Posterior vena cava (tissue), 2 donors: ENCODE measurements at regions not wholly inside any gene's neighbourhood (a gene's known extent, or its start where the extent isn't known, plus 50 kb on each side); places are given as distances from the start of the nearest gene placed in this dataset.
"Not testable (repeated sequence)": the region's sequence is repeated elsewhere in the genome, so short reads cannot be mapped to it uniquely, and the experiment has no call there.

Experiments used
- DNase-seq: peaks from one replicate; pipeline ENCODE4 v3.0.0-alpha.2; 2020; ENCODE audit warnings: low spot score
- intact Hi-C, 2 donors: fragments of 100-400 bp; cut with DNase I; formaldehyde crosslinking; loops; one replicate each; pipeline versions ENCODE4 v1.14.1 to v1.14.2; 2022 to 2023
- donor health status: DM: yes; HTN: yes; CAD: no.
- donor health status: DM: yes; HTN: yes; CAD: no.

DNA sequence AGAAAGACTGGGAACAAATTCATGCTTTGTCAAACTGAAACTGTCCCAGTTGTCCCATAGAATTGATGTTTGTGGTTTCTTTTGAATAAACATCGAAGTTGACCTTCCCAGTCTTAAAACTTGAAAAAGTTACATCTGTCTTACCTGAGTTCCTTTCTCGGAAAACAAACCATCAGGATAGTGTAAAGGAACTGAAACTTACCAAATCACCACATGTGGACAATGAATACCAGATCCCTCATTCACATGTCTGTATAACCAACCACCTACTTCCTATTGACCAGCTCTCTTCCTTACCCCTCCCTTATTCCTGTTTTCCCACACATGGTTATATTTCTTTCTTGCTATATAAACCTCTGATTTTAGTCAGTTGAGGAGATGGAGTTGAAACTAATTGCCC lies 791.7 kb upstream of the PCDH20 start:
- DNase-seq: no peak
- intact Hi-C loops: no loop called here

DNA sequence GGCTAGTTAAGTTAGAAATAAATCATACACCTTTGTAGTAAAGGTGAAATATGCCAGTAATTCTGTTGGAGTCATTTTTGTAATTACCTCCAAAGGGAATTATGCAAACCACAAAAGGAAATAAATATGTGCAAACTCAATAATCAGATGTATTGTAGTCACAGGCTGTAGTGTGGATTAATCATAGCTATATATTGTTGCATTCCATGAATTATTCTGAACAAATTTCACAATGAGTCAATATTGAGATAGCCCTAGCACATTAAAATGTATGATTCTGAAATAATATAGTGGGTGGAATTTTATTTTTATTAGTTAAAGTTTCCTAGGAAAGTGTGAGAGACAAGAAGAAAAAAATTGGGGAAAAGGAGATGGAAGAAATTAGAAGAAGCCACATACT lies 790.5 kb upstream of the PCDH20 start:
- no peak for DNase-seq
- intact Hi-C loops: no loop called here

DNA sequence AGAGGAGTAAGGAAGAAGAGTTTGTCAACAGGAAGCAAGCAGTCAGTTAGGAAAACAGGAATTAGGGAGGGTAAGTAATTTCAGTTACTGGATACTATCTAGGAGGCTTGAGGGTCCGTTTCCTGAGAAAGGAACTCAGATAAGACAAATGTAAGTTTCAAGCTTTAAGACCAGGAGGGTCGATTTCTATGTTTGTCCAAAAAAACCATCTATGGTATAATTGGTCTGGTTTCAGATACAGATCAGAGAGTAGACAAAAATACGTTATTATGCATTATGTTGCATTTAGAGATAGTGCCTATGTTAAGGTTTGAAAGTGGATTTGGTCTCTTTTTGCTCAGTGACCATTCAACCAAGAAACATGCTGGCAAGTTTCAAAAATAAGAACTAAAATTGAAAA lies 789.6 kb upstream of the PCDH20 start:
- intact Hi-C loops: loop anchor here in 1 of 2 donors (1.0 kb wide), 1 partner anchor 25 kb away; no protein-coding TSS in a partner anchor
- no peak for DNase-seq

GRCh38 chr13:62194371-62194770 lies 778.7 kb upstream of the PCDH20 start:
- DNase-seq: no peak

DNA sequence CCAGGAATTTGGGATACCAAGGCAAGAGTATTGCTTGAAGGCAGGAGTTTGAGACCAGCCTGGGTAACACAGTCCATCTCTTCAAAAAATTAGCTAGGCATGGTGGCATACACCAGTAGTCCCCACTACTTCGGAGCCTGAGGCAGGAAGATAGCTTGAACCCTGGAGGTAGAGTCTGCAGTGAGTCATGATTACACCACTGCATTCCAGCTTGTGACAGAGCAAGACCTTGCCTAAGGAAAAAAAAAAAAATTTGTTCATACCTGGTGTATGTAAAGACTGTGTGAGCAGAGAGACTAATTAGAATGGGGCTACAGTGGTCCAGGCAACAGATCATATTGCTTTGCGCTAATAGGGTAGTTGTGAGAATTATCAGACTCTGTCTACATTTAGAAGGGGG lies 778.3 kb upstream of the PCDH20 start:
- no peak for DNase-seq
- intact Hi-C loops: no loop called here

More at GRCh38 chr13:62194371-62194770, 778.7 kb upstream of the PCDH20 start:
- intact Hi-C loops: no loop called here

DNA sequence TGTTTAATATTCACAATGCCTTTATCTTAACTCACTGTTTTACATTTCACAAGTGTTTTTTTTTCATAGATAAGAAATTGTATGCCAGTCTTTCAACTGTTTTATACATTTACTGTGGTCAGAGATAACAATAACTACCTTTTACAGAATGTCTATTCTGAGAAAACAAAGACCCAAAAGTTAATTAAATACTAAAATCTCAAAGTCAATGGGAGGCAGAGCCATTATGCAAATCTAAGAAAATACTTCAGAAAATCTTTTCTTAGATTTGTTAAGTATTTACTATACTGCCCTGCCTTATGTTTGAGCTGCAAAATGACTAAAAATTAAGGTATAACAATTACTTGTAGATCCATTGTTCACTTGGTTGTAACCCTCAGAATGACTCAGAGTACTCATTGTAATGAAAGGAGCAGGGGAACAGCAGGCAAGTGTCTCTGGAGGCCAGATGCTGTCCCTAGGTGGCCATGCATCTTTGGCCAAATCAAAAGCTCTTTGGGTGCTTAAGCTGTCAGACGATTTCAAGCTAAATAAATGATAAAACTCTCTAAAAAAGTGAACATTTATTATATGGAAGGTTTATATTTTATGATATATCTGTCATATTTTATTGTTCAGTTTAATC lies 770.1 kb upstream of the PCDH20 start:
- no peak for DNase-seq
- intact Hi-C loops: no loop called here

- no peak for DNase-seq
- intact Hi-C loops: no loop called here
Measured at GRCh38 chr13:62176051-62176450, 760.4 kb upstream of the PCDH20 start.

DNA sequence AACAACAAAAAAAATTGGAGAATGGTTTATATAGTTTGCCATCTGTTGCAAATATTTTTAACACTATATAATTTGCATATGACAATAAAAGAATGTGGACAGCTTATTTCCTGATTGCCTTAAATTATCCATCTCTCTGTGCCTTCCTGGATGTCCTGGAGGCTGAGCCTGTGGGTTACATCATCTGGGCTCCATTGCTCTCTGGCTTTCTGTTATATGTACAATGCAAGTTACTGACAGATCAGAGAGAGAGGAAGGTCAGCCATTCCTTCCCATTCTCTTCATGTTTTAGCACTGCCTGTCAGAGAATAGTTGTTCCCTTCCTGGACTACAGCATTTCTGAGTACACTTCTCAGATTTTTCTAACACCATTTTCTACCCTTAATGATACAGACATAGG lies 758.3 kb upstream of the PCDH20 start:
- intact Hi-C loops: loop anchor here in 1 of 2 donors (1.0 kb wide), 1 partner anchor 8 kb away; no protein-coding TSS in a partner anchor
- DNase-seq: no peak

GRCh38 chr13:62171697-62172096 lies 756.0 kb upstream of the PCDH20 start:
- intact Hi-C loops: no loop called here
- DNase-seq: no peak

DNA sequence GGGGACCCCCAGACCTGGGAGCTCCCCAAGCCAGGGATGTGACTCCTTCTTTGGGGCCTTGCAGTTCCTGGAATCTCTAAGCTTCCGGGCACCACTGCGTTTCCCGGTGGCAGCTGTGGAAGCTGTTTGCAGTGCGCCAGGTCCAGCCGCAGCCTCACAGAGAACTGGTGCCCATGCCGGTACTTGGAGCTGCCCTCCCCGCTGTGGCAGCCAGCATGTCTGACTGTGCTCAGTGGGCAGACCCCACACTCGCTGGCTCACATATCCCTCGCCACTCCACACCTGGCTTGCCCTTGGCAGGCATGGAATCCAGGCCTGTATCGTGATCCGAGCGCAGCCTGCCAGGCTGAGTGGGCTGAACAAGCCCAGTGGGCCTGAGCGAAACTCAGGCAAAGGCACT lies 753.2 kb upstream of the PCDH20 start:
- intact Hi-C loops: loop anchor here in 1 of 2 donors (5.0 kb wide), 1 partner anchor 477 kb away; no protein-coding TSS in a partner anchor
- DNase-seq: no peak

GRCh38 chr13:62167650-62168172 lies 752.1 kb upstream of the PCDH20 start:
- DNase-seq: no peak
- intact Hi-C loops: loop anchor here in 1 of 2 donors (5.0 kb wide), 1 partner anchor 475 kb away; no protein-coding TSS in a partner anchor

DNA sequence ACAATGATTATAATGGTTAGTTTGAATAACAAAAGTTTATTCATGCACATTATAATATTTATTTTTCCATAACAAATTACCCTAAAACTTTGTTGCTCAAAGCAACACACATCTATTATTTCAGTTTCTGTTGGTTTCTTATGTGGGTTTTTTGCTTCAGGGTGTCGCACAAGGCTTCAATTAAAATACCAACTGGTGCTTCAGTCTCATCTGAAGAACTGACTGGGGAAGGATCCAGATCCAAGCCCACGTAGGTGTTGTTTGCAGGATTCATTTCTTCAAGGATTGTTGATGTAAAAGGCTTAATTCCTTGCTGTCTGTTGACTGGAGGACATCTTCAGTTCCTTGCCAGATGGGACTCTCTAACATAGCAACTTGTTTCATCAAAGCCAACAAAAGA lies 747.2 kb upstream of the PCDH20 start:
- no peak for DNase-seq
- intact Hi-C loops: no loop called here

DNA sequence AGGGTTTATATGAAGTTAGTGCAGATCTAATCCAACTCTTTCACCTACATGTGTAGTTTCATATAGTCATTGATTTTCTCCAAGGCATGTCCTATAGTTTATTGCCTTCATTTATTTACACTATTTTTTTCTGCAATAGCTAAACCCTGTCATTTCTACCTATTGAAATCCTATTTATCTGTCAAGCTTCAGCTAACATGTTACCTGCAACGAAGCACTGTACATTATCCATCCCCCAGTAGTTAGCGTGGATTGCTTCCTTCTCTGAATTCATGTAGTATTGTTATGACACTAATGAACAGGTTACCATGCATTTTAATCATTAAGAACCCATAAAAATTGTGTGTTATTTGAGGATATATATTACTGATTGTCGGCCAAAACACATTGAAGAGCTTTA lies 742.9 kb upstream of the PCDH20 start:
- no peak for DNase-seq
- intact Hi-C loops: no loop called here

DNA sequence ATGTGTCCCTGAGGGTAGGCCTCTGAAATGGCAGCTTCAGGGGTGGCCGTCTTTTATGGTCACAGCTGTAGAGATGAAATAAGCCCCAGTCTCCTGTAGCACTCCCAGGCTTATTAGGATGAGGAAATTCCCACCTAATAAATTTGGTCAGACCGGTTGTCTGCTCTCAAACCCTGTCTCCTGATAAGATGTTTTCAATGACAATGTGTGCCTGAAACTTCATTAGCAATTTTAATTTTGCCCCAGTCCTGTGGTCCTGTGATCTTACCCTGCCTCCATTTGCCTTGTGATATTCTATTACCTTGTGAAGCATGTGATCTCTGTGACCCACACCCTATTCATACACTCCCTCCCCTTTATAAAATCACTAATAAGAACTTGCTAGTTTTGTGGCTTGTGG lies 736.1 kb upstream of the PCDH20 start:
- intact Hi-C loops, DNase-seq: not testable (repeated sequence)

GRCh38 chr13:62142048-62142447 lies 726.4 kb upstream of the PCDH20 start:
- DNase-seq: no peak
- intact Hi-C loops: no loop called here

DNA sequence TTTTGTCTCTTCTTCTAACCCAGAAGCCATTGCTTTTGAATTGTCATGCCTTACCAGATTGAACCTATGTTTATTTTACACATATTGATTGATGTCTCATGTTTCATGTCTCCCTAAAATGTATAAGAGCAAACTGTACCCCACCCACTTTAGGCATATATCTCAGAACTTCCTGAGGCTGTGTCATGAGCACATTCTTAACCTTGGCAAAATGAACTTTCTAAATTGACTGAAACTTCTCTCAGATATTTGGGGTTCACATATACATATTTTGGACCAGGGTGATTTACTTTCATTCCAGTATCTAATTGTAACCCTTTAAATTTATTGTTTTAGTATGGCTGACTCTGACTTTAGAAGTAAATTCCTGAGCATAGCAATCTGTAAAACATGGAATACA lies 723.9 kb upstream of the PCDH20 start:
- DNase-seq: no peak
- intact Hi-C loops: no loop called here

GRCh38 chr13:62137629-62138405 lies 722.2 kb upstream of the PCDH20 start:
- DNase-seq: no peak
- intact Hi-C loops: no loop called here

GRCh38 chr13:62131604-62132003 lies 716.0 kb upstream of the PCDH20 start:
- intact Hi-C loops: no loop called here
- no peak for DNase-seq

DNA sequence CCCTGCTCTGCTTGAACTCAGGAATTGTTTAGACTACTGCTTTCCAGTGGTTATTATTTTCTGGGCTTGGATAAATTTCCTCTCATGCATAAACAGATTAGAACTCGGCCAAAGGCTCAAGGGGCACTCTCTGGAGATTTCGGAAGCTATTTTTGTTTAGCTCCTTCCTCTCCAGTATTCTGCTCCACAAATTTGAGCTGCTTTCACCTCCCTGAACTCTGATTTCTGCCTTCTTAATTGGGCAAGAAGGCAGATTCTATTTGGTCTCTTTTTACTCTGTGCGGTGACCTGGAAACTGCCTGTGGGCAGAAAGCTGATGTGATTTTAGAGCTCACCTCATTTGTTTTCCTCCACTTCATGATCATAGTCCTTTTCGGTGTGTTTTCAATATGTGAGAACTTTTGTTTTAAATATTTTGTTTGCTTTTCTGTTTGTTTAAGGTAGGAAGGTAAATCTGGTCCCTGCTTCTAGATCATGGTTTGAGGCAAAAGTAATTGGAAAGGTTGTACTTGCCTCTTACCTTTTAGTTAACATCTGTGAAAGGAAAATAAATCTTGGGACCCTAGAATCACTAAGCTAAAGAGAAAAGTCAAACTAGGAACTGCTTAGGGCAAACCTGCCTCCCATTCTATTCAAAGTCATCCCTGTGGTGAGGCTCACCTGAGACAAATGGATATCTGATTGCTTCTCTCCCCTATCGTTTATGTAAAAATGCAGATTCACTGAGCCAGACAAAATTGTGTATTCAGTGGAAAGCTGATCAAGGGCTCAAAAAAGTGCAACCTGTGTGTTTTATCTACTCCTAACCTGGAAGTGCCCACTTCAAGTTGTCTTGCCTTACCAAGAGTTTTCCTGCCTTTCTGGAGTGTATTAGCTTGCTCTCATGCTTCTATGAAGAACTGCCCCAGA lies 714.7 kb upstream of the PCDH20 start:
- intact Hi-C loops: no loop called here
- DNase-seq: no peak
